Kasumi-1 (cell line): ENCODE measurements at regions not wholly inside any gene's neighbourhood (a gene's known extent, or its start where the extent isn't known, plus 50 kb on each side); places are given as distances from the start of the nearest gene placed in this dataset.
"Not testable (repeated sequence)": the region's sequence is repeated elsewhere in the genome, so short reads cannot be mapped to it uniquely, and the experiment has no call there.

Experiments used
- DNase-seq, 2 experiments: peaks; one replicate each; lab custom pipeline; 2025; lab: John Stamatoyannopoulos, UW

- DNase-seq, result no peak
Observed at GRCh38 chr5:98365126-98365525, 408.3 kb upstream of the RGMB start.

DNA sequence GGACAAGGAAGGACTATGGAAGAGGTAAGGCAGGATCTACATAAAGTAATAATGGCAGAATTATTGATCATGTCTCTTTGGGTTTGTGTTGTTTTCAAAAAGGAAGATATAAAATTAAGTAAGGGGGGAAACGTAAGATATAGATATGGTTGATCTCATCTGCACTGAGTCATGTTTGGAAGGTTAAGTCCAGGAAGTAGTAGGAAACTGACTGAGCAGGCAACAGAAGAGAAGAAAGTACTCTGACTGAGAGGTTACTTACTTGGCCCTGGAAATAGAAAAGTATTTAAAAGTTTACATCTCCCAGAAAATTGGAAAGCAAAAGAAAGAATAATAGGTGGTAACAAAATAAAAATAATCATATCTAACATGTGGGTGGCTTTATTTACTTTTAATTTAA is 405.3 kb upstream of the RGMB start:
- no peak for DNase-seq

- no peak for DNase-seq
Observed at GRCh38 chr5:98372351-98372750, 401.1 kb upstream of the RGMB start.

DNA sequence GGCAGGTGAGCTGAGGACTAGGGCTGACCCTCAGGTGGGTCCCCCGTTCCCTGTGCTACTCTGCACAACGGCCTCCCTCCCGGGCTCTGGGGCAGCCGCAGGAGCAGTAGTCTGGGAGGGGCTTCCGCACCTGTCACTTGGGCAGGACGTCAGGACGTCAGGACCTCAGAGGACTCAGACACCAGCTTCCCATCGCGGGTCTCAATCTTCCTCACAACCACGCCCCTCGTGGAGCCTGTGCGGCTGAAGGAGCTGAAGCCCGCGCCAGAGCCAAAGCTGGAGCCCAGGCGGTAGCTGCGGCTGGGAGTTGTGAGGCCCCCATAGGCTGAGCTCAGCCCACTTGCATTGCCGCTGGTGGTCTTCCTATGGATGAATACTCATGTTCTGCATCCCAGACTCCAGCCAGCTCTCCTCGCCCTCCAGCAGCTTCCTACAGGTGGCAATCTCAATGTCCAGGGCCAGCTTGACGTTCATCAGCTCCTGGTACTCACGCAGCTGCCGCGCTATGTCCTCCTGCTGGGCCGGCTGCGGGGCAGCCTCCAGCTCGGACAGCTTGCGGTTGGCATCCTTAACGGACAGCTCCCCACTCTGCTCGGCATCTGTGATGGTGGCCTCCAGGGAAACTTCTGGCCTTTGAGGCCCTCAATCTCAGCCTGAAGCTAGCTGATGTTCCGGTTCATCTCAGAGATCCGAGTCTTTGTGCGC is 381.4 kb upstream of the RGMB start:
- DNase-seq, result no peak

- not testable (repeated sequence) for DNase-seq
Observed at GRCh38 chr5:98393205-98393604, 380.3 kb upstream of the RGMB start.

DNA sequence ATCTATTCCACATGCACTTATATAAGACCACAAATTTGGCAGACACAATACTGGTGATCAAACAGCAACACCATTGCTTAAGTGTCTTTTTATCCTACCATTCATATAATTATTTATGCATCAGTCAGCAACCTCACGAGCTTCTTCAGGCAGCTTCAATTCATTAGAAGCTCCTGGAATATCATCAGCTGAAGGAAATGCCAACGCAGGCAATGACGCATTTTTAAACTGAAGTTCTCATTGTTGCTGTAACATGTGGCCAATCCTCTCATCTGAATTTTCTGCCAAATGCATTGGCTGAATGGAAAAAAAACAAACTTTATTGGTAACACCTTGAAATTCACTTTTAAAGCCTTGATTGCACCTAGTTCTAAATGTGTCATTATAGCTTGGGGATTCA is 376.4 kb upstream of the RGMB start:
- no peak for DNase-seq

- no peak for DNase-seq
Observed at GRCh38 chr5:98398465-98398864, 375.0 kb upstream of the RGMB start.

- DNase-seq, result no peak
Observed at GRCh38 chr5:98401656-98402055, 371.8 kb upstream of the RGMB start.

- no peak for DNase-seq
Observed at GRCh38 chr5:98402130-98402529, 371.3 kb upstream of the RGMB start.

GRCh38 chr5:98403131-98403530 is 370.3 kb upstream of the RGMB start:
- no peak for DNase-seq

GRCh38 chr5:98414938-98415337 is 358.5 kb upstream of the RGMB start:
- no peak for DNase-seq

DNA sequence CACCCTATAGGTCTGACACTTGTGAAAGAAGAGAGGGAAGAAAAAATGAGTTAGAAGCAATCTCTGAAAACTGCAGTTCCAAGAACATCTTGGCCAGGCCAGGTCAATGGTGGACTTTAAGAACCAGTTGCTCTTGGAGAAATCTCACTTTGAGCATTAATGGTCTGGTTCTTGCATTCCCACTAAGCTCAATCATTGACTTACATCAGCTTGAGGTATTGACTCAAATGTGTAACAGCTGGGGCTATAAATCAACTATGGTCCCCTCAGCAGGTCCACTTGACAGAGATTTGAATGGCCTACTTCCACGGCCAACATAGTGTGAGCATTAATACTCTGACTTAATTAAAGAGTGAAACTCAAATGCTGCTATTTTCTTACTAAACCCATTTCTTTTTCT is 357.8 kb upstream of the RGMB start:
- DNase-seq, result no peak

DNA sequence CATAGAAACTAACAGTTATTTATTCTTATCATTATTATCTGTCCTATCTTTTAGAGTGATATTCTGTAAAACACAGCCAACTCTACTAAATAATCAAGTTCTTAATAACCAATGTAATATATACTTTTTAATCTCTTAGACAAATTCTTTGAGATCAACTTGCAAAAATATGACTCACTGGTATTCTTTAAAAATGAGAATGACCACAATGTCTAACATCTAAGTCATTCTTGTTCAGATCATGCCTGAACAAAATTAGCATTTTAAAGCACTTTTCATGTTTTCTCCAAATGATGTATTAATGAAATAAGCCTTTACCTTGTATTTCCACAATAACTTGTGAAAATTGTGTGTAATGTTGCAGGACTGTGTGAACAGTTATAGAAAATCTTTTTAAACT is 356.9 kb upstream of the RGMB start:
- no peak for DNase-seq

DNA sequence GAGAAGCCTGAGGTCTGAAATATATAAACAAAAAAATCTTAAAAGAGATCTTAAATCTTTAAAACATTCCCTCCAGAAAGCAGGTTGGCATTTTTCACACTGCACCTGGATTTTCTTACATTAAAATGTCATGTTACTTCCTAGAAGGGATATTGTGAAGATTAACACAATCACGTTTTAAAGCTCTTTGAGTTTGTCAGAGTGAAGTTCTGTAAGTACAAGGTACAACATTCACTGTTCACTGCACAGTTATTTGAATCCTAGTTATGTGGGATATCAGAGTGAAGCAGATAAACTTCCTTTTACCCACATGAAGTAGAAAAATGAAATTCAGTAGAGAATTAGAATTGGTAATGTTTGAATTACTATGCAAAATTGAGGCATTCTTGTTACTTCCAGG is 353.6 kb upstream of the RGMB start:
- DNase-seq, result no peak

DNA sequence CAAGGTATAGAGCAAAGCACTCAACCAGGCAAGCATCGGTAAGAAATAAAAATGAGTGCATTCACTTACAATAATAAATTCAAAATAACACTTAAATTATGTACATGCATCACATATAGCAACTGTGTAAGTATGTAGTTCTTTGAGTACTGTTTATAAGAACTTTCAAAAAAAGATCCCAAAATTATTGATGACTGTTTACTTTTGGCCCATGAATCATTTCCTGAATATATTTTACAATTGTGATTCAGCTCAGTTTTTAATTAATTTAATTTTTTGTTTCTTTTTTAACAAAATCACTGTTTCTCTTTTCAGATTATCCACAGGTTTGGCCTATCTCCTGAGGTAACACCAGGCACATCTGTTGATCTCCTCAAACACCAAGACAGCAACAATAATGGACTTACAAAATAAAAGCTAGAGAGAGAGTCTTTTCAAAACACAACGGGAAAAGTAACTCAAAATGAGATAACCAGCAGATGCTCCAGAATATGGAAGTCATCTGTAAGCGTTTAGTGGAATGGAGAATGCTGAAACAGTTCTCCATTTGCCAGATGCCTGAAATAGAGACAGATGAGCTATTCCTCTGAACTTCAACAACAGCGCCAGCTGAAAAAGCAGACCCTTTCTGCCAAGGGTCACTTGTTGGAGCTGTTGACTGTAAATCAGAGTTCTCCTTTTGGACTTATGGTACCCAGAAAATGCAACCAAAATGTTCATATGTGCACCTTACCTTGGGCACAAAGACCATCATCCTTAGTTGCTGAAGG is 348.6 kb upstream of the RGMB start:
- DNase-seq, result no peak

- no peak for DNase-seq
Observed at GRCh38 chr5:98425640-98426039, 347.8 kb upstream of the RGMB start.

DNA sequence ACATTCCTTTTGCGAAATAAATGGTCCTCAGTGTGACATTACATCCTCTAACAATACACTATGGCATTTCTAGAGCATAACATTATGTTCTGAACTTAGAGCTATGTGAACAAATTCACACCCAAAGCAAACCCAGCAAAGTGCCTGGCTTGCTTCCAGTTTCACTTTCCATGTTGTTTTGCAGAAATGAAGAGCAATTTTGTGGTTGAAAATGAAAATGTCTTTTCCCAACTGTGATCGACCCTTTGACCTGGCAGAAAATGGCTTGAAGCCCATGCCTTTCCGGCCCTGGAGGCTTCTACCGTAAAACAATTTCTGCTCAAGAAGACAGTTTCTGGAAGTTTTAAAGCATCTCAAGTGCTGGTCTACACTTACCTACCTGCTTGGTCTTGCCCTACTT is 344.7 kb upstream of the RGMB start:
- DNase-seq, result no peak

GRCh38 chr5:98432378-98432777 is 341.1 kb upstream of the RGMB start:
- no peak for DNase-seq

- DNase-seq, result no peak
Observed at GRCh38 chr5:98433022-98433421, 340.4 kb upstream of the RGMB start.

DNA sequence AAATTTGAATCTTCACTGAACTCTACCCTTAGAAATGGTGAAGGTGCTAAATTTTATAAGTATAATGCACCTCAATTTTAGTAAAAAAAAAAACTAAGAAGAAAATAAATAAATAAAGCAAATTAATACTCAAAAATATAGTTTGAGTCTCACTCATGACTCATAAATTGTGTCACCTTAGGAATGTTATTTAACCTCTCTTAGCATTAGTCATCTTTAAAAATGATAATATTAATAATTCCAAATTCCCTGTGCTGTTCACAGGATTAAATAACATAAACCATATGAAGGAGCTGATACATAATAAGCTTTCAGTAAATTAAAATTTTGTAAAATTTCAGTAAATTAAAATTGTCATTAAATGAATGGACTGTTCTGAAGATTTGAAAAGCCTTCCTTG is 339.8 kb upstream of the RGMB start:
- no peak for DNase-seq

- DNase-seq, result no peak
Observed at GRCh38 chr5:98436667-98437066, 336.8 kb upstream of the RGMB start.

DNA sequence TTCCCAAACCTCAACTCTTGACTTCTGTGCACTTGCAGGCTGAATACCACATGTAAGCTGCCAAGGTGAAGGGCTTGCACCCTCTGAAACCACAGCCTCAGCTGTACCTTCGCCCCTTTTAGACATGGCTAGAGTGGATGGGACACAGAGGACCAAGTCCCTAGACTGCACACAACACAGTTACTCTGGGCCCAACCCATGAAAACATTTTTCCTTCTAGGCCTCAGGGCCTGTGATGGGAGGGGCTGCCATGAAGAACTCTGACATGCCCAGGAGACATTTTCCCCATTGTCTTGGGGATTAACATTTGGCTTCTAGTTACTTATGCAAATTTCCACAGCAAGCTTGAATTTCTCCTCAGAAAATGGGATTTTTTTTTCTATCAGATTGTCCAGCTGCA is 331.0 kb upstream of the RGMB start:
- no peak for DNase-seq

DNA sequence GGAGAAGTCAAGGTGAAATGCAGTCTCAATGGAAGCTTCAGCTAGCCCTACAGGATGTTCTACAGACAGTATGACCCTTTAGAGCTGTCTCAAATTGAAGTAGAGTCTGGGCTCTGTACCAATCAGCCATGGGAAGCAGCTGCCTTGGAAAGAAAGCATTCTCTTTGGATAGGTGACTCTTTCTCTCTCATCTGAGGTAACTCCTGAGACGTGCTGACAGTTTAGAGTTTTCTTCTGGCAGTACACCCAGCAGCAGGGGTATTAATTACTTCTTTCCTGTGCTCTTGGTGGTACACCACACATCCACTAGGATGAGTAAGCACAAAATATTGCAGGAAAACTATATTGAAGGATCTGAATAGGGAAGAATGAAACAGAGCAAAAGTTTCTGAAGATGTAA is 329.6 kb upstream of the RGMB start:
- DNase-seq, result no peak

DNA sequence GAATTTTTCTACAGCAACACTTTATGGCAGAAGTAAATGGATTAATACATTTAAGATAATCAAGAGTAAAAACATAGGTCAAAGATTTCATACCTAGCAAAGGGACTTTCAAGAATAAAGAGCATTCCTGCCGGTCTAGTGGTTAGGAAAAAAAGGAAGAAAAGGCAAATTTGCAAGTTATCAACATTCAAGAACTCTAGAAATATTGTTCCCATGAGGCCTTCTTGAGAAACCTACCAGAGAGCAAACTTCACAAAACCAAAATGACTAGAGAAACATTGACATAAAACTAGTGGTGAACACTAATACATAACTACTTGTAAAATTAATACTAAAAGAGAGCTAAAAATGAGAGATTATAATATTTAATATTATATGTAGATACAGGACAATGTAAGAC is 320.2 kb upstream of the RGMB start:
- DNase-seq, result no peak
